ENCODE measurements at regions not wholly inside any gene's neighbourhood (a gene's known extent, or its start where the extent isn't known, plus 50 kb on each side); places are given as distances from the start of the nearest gene placed in this dataset.

DNA sequence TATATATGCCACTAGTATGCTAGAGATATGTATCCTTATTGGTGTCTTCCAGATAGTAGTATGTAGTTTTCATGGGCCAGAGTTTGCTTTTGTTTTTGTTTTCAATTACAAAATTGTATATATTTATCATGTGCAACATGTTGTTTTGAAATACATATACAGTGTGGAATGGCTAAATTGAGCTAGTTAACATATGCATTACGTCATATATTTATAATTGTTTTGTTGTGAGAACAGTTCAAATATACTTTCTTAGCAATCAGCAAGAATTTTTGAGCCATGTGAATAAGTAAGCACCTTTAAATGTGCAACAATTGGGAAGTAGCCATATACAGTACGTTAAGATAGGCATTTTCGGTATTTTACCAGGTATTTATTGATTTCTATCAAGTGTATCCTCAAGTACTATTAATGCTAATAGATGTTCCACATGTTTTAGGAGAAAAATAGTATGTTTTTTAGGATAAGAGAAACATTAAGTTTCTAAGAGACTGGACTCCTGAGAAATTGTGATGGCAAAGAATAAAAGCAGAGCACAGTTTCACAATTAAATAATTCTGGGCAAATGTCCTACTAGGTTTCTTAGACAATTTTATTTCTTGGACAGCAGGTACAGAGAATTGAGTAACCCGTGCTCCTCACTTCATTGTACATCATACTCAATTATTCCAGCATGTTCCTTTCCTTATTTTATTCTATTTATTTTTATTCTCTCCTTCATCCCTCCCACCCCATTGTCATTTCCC is 60.5 kb upstream of the SLC5A12 start:
- TF ChIP-seq CTCF (IDR thresholded peaks at IDR 0.05 in 8 of 11, conservative IDR thresholded peaks at IDR 0.05 in 3 of 11) (no peak), POLR2A (IDR thresholded peaks at IDR 0.05) (no peak)

Data from spleen (tissue), 7 donors.